ENCODE measurements at regions not wholly inside any gene's neighbourhood (a gene's known extent, or its start where the extent isn't known, plus 50 kb on each side); places are given as distances from the start of the nearest gene placed in this dataset.
"Not testable (repeated sequence)": the region's sequence is repeated elsewhere in the genome, so short reads cannot be mapped to it uniquely, and the experiment has no call there.

- no peak for DNase-seq (ENCODE audit: low read depth in 2 of 2)
These were observed 398.3 kb upstream of the ATP10A start for GRCh38 chr15:26261413-26261812.

GRCh38 chr15:26260517-26261133 lies 397.5 kb upstream of the ATP10A start:
- no peak for DNase-seq (ENCODE audit: low read depth in 2 of 2)

- no peak for DNase-seq (ENCODE audit: low read depth in 2 of 2)
These were observed 396.5 kb upstream of the ATP10A start for GRCh38 chr15:26259581-26259980.

GRCh38 chr15:26244782-26245181 lies 381.7 kb upstream of the ATP10A start:
- not testable (repeated sequence) for DNase-seq (ENCODE audit: low read depth in 2 of 2)

GRCh38 chr15:26243382-26243781 lies 380.3 kb upstream of the ATP10A start:
- no peak for DNase-seq (ENCODE audit: low read depth in 2 of 2)

- DNase-seq (ENCODE audit: low read depth in 2 of 2) = no peak
These were observed 379.5 kb upstream of the ATP10A start for GRCh38 chr15:26242565-26243071.

- DNase-seq (ENCODE audit: low read depth in 2 of 2) = no peak
These were observed 372.7 kb upstream of the ATP10A start for GRCh38 chr15:26235864-26236263.

GRCh38 chr15:26234976-26235767 lies 372.0 kb upstream of the ATP10A start:
- DNase-seq (ENCODE audit: low read depth in 2 of 2) = no peak

GRCh38 chr15:26232691-26233090 lies 369.6 kb upstream of the ATP10A start:
- no peak for DNase-seq (ENCODE audit: low read depth in 2 of 2)

GRCh38 chr15:26231096-26231495 lies 368.0 kb upstream of the ATP10A start:
- no peak for DNase-seq (ENCODE audit: low read depth in 2 of 2)

- no peak for DNase-seq (ENCODE audit: low read depth in 2 of 2)
These were observed 361.1 kb upstream of the ATP10A start for GRCh38 chr15:26224266-26224665.

GRCh38 chr15:26223720-26224119 lies 360.6 kb upstream of the ATP10A start:
- no peak for DNase-seq (ENCODE audit: low read depth in 2 of 2)

GRCh38 chr15:26222781-26223180 lies 359.7 kb upstream of the ATP10A start:
- DNase-seq (ENCODE audit: low read depth in 2 of 2) = no peak

GRCh38 chr15:26217043-26217442 lies 353.9 kb upstream of the ATP10A start:
- not testable (repeated sequence) for DNase-seq (ENCODE audit: low read depth in 2 of 2)

GRCh38 chr15:26214290-26214689 lies 351.2 kb upstream of the ATP10A start:
- DNase-seq (ENCODE audit: low read depth in 2 of 2) = no peak

GRCh38 chr15:26213427-26213826 lies 350.3 kb upstream of the ATP10A start:
- DNase-seq (ENCODE audit: low read depth in 2 of 2) = no peak

- no peak for DNase-seq (ENCODE audit: low read depth in 2 of 2)
These were observed 349.0 kb upstream of the ATP10A start for GRCh38 chr15:26212109-26212508.

GRCh38 chr15:26210980-26211379 lies 347.9 kb upstream of the ATP10A start:
- no peak for DNase-seq (ENCODE audit: low read depth in 2 of 2)

- DNase-seq (ENCODE audit: low read depth in 2 of 2) = no peak
These were observed 338.2 kb upstream of the ATP10A start for GRCh38 chr15:26201177-26201858.

- no peak for DNase-seq (ENCODE audit: low read depth in 2 of 2)
These were observed 337.3 kb upstream of the ATP10A start for GRCh38 chr15:26200427-26200826.

- DNase-seq (ENCODE audit: low read depth in 2 of 2) = no peak
These were observed 334.6 kb upstream of the ATP10A start for GRCh38 chr15:26197719-26198118.

- no peak for DNase-seq (ENCODE audit: low read depth in 2 of 2)
These were observed 333.9 kb upstream of the ATP10A start for GRCh38 chr15:26197060-26197459.

- DNase-seq (ENCODE audit: low read depth in 2 of 2) = no peak
These were observed 328.1 kb upstream of the ATP10A start for GRCh38 chr15:26191193-26191592.

All from stimulated activated CD8-positive, alpha-beta memory T cell treated with anti-CD3 and anti-CD28 coated beads, Interleukin-15, amount 100 ng/mL, for 4 hours (primary cell).